SK-MEL-5 (cell line): ENCODE measurements at regions not wholly inside any gene's neighbourhood (a gene's known extent, or its start where the extent isn't known, plus 50 kb on each side); places are given as distances from the start of the nearest gene placed in this dataset.

Experiments
- small RNA-seq, 2 experiments: library from RNA; depleted of rRNA; stranded (forward); fragments of <200 nt; gene quantifications; one replicate each; pipeline ENCODE3, GENCODE V24; 2014

Small RNAs in the stretch of these regions (small RNA-seq; reads per million reads assigned to genes)
- 0.02 to 0.33 reads per million in 2 experiments for gene MIR184
